MCF 10A (cell line): ENCODE measurements at regions not wholly inside any gene's neighbourhood (a gene's known extent, or its start where the extent isn't known, plus 50 kb on each side); places are given as distances from the start of the nearest gene placed in this dataset.

Source experiments
- BruUV-seq: library from RNA; stranded (reverse); fragments of 400-500 nt; replicated peaks from 2 replicates; lab custom pipeline; 2021; lab: Mats Ljungman, UMichigan
- CTCF ChIA-PET: fragments of 300-600 bp; sonication (Branson Sonifier 250); formaldehyde crosslinking; extraction: SDS; loops from one replicate; lab custom pipeline; 2021; ENCODE audit warnings: antibody characterized with exemption, inconsistent platforms; lab: Yijun Ruan, JAX
- POLR2A ChIA-PET: fragments of 300-600, 350-650 bp; sonication (Branson Sonifier 250); formaldehyde crosslinking; extraction: SDS; loops from one replicate; lab custom pipeline; 2020; ENCODE audit warnings: antibody characterized with exemption, inconsistent platforms; lab: Yijun Ruan, JAX
- DNase-seq: peaks from one replicate; pipeline ENCODE4 v3.0.0-alpha.2; 2018; ENCODE audit not compliant: unreplicated experiment
- H3K27ac Mint-ChIP-seq: one replicate; pipeline ENCODE4 v1.8.0; 2022; ENCODE audit warnings: mild to moderate bottlenecking, low read depth, mixed read lengths; ENCODE audit not compliant: unreplicated experiment
- H3K27me3 Mint-ChIP-seq: one replicate; pipeline ENCODE4 v1.8.0; 2022; ENCODE audit warnings: mixed read lengths; ENCODE audit not compliant: insufficient read depth, unreplicated experiment
- H3K36me3 Mint-ChIP-seq: one replicate; pipeline ENCODE4 v1.8.0; 2022; ENCODE audit warnings: mild to moderate bottlenecking, moderate library complexity, mixed read lengths; ENCODE audit not compliant: insufficient read depth, unreplicated experiment
- H3K4me1 Mint-ChIP-seq: one replicate; pipeline ENCODE4 v1.8.0; 2022; ENCODE audit warnings: mixed read lengths; ENCODE audit not compliant: insufficient read depth, unreplicated experiment
- H3K4me3 Mint-ChIP-seq: one replicate; pipeline ENCODE4 v1.8.0; 2022; ENCODE audit warnings: mild to moderate bottlenecking, moderate library complexity, mixed read lengths; ENCODE audit not compliant: unreplicated experiment
- H3K9me3 Mint-ChIP-seq: one replicate; pipeline ENCODE4 v1.8.0; 2022; ENCODE audit warnings: mixed read lengths; ENCODE audit not compliant: unreplicated experiment
- intact Hi-C: fragments of 100-400 bp; cut with micrococcal nuclease; formaldehyde crosslinking; loops from 2 replicates; pipeline ENCODE4 v1.14.1; 2022
- TF ChIP-seq, protein P1 (sequence below): fragments of 200-600 bp; IDR thresholded peaks from one replicate; pipeline ENCODE4 v1.8.0; 2022; ENCODE audit warnings: antibody characterized with exemption, mild to moderate bottlenecking; ENCODE audit not compliant: unreplicated experiment

GRCh38 chr11:10911907-10912306 lies 54.1 kb upstream of the ZBED5 start:
- no TSS peak for BruUV-seq
- Mint-ChIP-seq H3K36me3 (no peaks in the 10 kb centered on the region), H3K4me1 (peaks cover 26% of the 10 kb centered on the region), H3K27ac (no peak overlapping the region), H3K4me3 (no peak overlapping the region), H3K27me3 (no peaks in the 10 kb centered on the region), H3K9me3 (no peaks in the 10 kb centered on the region)
- no peak for DNase-seq
- TF ChIP-seq, protein P1, sequence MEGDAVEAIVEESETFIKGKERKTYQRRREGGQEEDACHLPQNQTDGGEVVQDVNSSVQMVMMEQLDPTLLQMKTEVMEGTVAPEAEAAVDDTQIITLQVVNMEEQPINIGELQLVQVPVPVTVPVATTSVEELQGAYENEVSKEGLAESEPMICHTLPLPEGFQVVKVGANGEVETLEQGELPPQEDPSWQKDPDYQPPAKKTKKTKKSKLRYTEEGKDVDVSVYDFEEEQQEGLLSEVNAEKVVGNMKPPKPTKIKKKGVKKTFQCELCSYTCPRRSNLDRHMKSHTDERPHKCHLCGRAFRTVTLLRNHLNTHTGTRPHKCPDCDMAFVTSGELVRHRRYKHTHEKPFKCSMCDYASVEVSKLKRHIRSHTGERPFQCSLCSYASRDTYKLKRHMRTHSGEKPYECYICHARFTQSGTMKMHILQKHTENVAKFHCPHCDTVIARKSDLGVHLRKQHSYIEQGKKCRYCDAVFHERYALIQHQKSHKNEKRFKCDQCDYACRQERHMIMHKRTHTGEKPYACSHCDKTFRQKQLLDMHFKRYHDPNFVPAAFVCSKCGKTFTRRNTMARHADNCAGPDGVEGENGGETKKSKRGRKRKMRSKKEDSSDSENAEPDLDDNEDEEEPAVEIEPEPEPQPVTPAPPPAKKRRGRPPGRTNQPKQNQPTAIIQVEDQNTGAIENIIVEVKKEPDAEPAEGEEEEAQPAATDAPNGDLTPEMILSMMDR, result no peak
- intact Hi-C loops, result no loop called here
- POLR2A ChIA-PET, result interaction anchor here (2.6 to 5.3 kb wide), 2 partner anchors 12 to 103 kb away, joined by 13 to 30 read pairs; partner anchors contain the start of gene EIF4G2
- CTCF ChIA-PET, result interaction anchor here (0.7 to 1.1 kb wide), 2 partner anchors 119 to 659 kb away, joined by 3 read pairs; no protein-coding TSS in a partner anchor

- BruUV-seq, result no TSS peak
- intact Hi-C loops, result no loop called here
- ChIA-PET POLR2A (interaction anchor here (0.6 to 5.3 kb wide), 5 partner anchors 10 to 100 kb away, joined by 5 to 34 read pairs (median 12); partner anchors contain the start of genes EIF4G2 and ZBED5), CTCF (interaction anchor here (1.0 to 1.3 kb wide), 2 partner anchors 15 to 31 kb away, joined by 3 to 6 read pairs; no protein-coding TSS in a partner anchor)
- Mint-ChIP-seq H3K36me3 (no peaks in the 10 kb centered on the region), H3K4me3 (no peak overlapping the region), H3K27me3 (no peaks in the 10 kb centered on the region), H3K9me3 (no peaks in the 10 kb centered on the region), H3K27ac (no peak overlapping the region), H3K4me1 (peaks cover 20% of the 10 kb centered on the region)
- TF ChIP-seq, protein P1, result no peak
- peak; percentile 46 for DNase-seq
Measured at GRCh38 chr11:10909141-10909883, 51.5 kb upstream of the ZBED5 start.

GRCh38 chr11:10908215-10908951 lies 50.5 kb upstream of the ZBED5 start:
- DNase-seq, result no peak
- POLR2A ChIA-PET, result interaction anchor here (2.7 to 5.3 kb wide), 4 partner anchors 9 to 99 kb away, joined by 12 to 34 read pairs (median 24); partner anchors contain the start of genes EIF4G2 and ZBED5
- TF ChIP-seq, protein P1, result no peak
- Mint-ChIP-seq H3K4me3 (no peak overlapping the region), H3K27me3 (no peaks in the 10 kb centered on the region), H3K4me1 (peaks cover 20% of the 10 kb centered on the region), H3K9me3 (no peaks in the 10 kb centered on the region), H3K27ac (no peak overlapping the region), H3K36me3 (no peaks in the 10 kb centered on the region)
- intact Hi-C loops, result no loop called here
- CTCF ChIA-PET, result interaction anchor here (0.7 to 2.1 kb wide), 3 partner anchors 112 to 877 kb away, joined by 3 to 10 read pairs (median 3); no protein-coding TSS in a partner anchor
- no TSS peak for BruUV-seq
